GM12878 (cell line): ENCODE measurements at regions not wholly inside any gene's neighbourhood (a gene's known extent, or its start where the extent isn't known, plus 50 kb on each side); places are given as distances from the start of the nearest gene placed in this dataset.

Source experiments
- ATAC-seq: fragments of 200-7000 bp; cut with Tn5 transposase; 3 replicates; pipeline ENCODE4 v1.9.1; 2020; ENCODE audit warnings: mild to moderate bottlenecking, moderate library complexity
- BruUV-seq: library from RNA; stranded (reverse); fragments of 400-500 nt; replicated peaks from 2 replicates; lab custom pipeline; 2021; lab: Mats Ljungman, UMichigan
- CTCF ChIA-PET: fragments of 300-600 bp; sonication (Branson Sonifier 250); formaldehyde crosslinking; extraction: SDS; loops from one replicate; lab custom pipeline; 2021; ENCODE audit warnings: inconsistent platforms; lab: Yijun Ruan, JAX
- POLR2A ChIA-PET: fragments of 350-600 bp; formaldehyde crosslinking; extraction: SDS; loops from one replicate; lab custom pipeline; 2021; ENCODE audit warnings: inconsistent platforms; lab: Charles Lee
- RAD21 ChIA-PET: fragments of 300-600 bp; sonication (Branson Sonifier 250); formaldehyde crosslinking; loops from one replicate; lab custom pipeline; 2023; ENCODE audit warnings: antibody characterized with exemption; ENCODE audit not compliant: unreplicated experiment; lab: Charles Lee
- SMC1A ChIA-PET: fragments of 300-600 bp; sonication (Branson Sonifier 250); formaldehyde crosslinking; loops from one replicate; lab custom pipeline; 2023; ENCODE audit not compliant: unreplicated experiment, uncharacterized antibody; lab: Charles Lee
- DNase-seq: peaks from one replicate; pipeline ENCODE4 v3.0.0-alpha.2; 2011; ENCODE audit warnings: low read depth, low spot score
- FAIRE-seq: peaks from 3 replicates; lab custom pipeline; 2011; peaks lifted over from hg19 to GRCh38; lab: Jason Lieb, UNC
- H2AFZ ChIP-seq: 2 replicates; pipeline ENCODE4 v1.6.0; 2011; ENCODE audit warnings: low read depth, low read length, control low read depth; ENCODE audit not compliant: control insufficient read depth
- H3K27ac ChIP-seq: 2 replicates; pipeline ENCODE4 v1.5.1; 2011; ENCODE audit warnings: control low read depth; ENCODE audit not compliant: control insufficient read depth, insufficient read depth
- H3K27me3 ChIP-seq, 2 experiments: replicated peaks in 1 of 2; 2 replicates each; pipeline versions ENCODE4 v1.6.0 to v1.6.1; 2011; ENCODE audit warnings: low read length in 1 of 2; ENCODE audit not compliant: control insufficient read depth in 2 of 2, insufficient read depth in 2 of 2
- H3K36me3 ChIP-seq, 2 experiments: 2 replicates each; pipeline ENCODE4 v1.5.1; 2011; ENCODE audit warnings: low read length in 1 of 2; ENCODE audit not compliant: control insufficient read depth in 2 of 2, insufficient read depth in 2 of 2
- H3K4me1 ChIP-seq: 2 replicates; pipeline ENCODE4 v1.6.1; 2011; ENCODE audit warnings: mild to moderate bottlenecking, low read length, moderate library complexity, mixed read lengths; ENCODE audit not compliant: control insufficient read depth, insufficient read depth
- H3K4me2 ChIP-seq: 2 replicates; pipeline ENCODE4 v1.6.0; 2011; ENCODE audit warnings: control low read depth; ENCODE audit not compliant: control insufficient read depth, insufficient read depth
- H3K4me3 ChIP-seq: fragments of 200-600 bp; sonication (generic); 2 replicates; pipeline ENCODE4 v1.5.1; 2016
- H3K79me2 ChIP-seq: 2 replicates; pipeline ENCODE4 v1.6.0; 2011; ENCODE audit warnings: low read length; ENCODE audit not compliant: control insufficient read depth, insufficient read depth
- H3K9ac ChIP-seq: 2 replicates; pipeline ENCODE4 v1.8.0; 2011; ENCODE audit warnings: low read length, control low read depth, mixed read lengths; ENCODE audit not compliant: control insufficient read depth, insufficient read depth
- H3K9me3 ChIP-seq: replicated peaks from 3 replicates; pipeline ENCODE4 v1.5.1; 2011; ENCODE audit warnings: mild to moderate bottlenecking, low read length; ENCODE audit not compliant: control insufficient read depth, insufficient read depth
- H4K20me1 ChIP-seq: 2 replicates; pipeline ENCODE4 v1.6.0; 2011; ENCODE audit not compliant: control insufficient read depth, insufficient read depth
- ATF7 ChIP-seq: fragments of 450-650 bp; IDR thresholded peaks from 2 replicates; pipeline ENCODE4 v1.6.1; 2016; ENCODE audit warnings: low read depth, mild to moderate bottlenecking
- CTCF ChIP-seq, 3 experiments: IDR thresholded peaks in 2 of 3; conservative IDR thresholded peaks in 1 of 3; 2 replicates each; pipeline ENCODE4 v1.5.1; 2011; ENCODE audit warnings: low read depth in 3 of 3, low read length in 3 of 3, mild to moderate bottlenecking in 3 of 3, control low read depth in 2 of 3, moderate library complexity in 2 of 3, inconsistent platforms in 1 of 3, mixed read lengths in 1 of 3; ENCODE audit not compliant: control insufficient read depth in 2 of 3, insufficient read depth in 1 of 3; ENCODE audit errors: extremely low read depth in 1 of 3
- EP300 ChIP-seq, 2 experiments: fragments of 150-350 bp in 1 of 2; IDR thresholded peaks; 2 replicates each; pipeline ENCODE4 v1.6.1; 2011 to 2012; ENCODE audit warnings: low read depth in 2 of 2, low read length in 2 of 2, borderline replicate concordance in 1 of 2, improper control_type of control experiment in 1 of 2, inconsistent platforms in 1 of 2; ENCODE audit not compliant: control insufficient read depth in 1 of 2
- IKZF1 ChIP-seq: fragments of 450-650 bp; conservative IDR thresholded peaks from 2 replicates; pipeline ENCODE4 v1.6.1; 2017; ENCODE audit warnings: antibody characterized with exemption, mild to moderate bottlenecking
- IRF4 ChIP-seq: IDR thresholded peaks from 2 replicates; pipeline ENCODE4 v1.6.1; 2011; ENCODE audit warnings: low read depth, low read length
- MTA3 ChIP-seq: IDR thresholded peaks from 2 replicates; pipeline ENCODE4 v1.6.1; 2012; ENCODE audit warnings: low read length, inconsistent platforms, borderline replicate concordance
- NFIC ChIP-seq: IDR thresholded peaks from 2 replicates; pipeline ENCODE4 v1.6.1; 2012; ENCODE audit warnings: low read depth, mild to moderate bottlenecking, inconsistent platforms, low read length, moderate library complexity
- NR2C1 ChIP-seq: fragments of 450-650 bp; IDR thresholded peaks from 2 replicates; pipeline ENCODE4 v1.6.1; 2017; ENCODE audit warnings: antibody characterized with exemption, mild to moderate bottlenecking, moderate library complexity
- PKNOX1 ChIP-seq: fragments of 450-650 bp; IDR thresholded peaks from 2 replicates; pipeline ENCODE4 v1.6.1; 2016; ENCODE audit warnings: mild to moderate bottlenecking
- SIN3A ChIP-seq: IDR thresholded peaks from 2 replicates; pipeline ENCODE4 v1.6.1; 2012; ENCODE audit warnings: low read depth, low read length, improper control_type of control experiment
- YBX1 ChIP-seq: fragments of 450-650 bp; IDR thresholded peaks from 2 replicates; pipeline ENCODE4 v1.6.1; 2016; ENCODE audit warnings: antibody characterized with exemption
- YY1 ChIP-seq: IDR thresholded peaks from 2 replicates; pipeline ENCODE4 v1.6.1; 2011; ENCODE audit warnings: low read depth, mild to moderate bottlenecking, low read length
- ZBED1 ChIP-seq: IDR thresholded peaks from 2 replicates; pipeline ENCODE4 v1.6.1; 2016; ENCODE audit warnings: borderline replicate concordance
- WGBS: methylation state at CpG from one replicate; pipeline ENCODE4 v1.1.6; 2016; ENCODE audit warnings: low lambda C conversion rate; ENCODE audit not compliant: insufficient replicate concordance, insufficient coverage; ENCODE audit errors: missing lambda C conversion rate; 5-methylcytosine and 5-hydroxymethylcytosine counted together
- in situ Hi-C: fragments of 300-500 bp; cut with MboI; formaldehyde crosslinking; loops from 9 replicates; pipeline ENCODE4 v1.14.3; 2018; ENCODE audit warnings: mixed read lengths
- intact Hi-C: fragments of 100-400 bp; cut with micrococcal nuclease; formaldehyde crosslinking; loops from one replicate; pipeline ENCODE4 v1.14.2; 2022; ENCODE audit not compliant: unreplicated experiment
- TF ChIP-seq, protein P1 (sequence below): fragments of 450-650 bp; IDR thresholded peaks from 2 replicates; pipeline ENCODE4 v1.6.1; 2017; ENCODE audit warnings: mild to moderate bottlenecking, low read depth, inconsistent platforms; ENCODE audit not compliant: poor library complexity, severe bottlenecking

GRCh38 chr15:48012191-48012590 lies 108.6 kb upstream of the SLC24A5 start (continued):
- no peak for TF ChIP-seq CTCF (IDR thresholded peaks at IDR 0.05 in 2 of 3, conservative IDR thresholded peaks at IDR 0.05 in 1 of 3; ENCODE audit: control insufficient read depth in 2 of 3, extremely low read depth in 1 of 3, insufficient read depth in 1 of 3, low read depth in 3 of 3, low read length in 3 of 3)
- TF ChIP-seq, protein P1, sequence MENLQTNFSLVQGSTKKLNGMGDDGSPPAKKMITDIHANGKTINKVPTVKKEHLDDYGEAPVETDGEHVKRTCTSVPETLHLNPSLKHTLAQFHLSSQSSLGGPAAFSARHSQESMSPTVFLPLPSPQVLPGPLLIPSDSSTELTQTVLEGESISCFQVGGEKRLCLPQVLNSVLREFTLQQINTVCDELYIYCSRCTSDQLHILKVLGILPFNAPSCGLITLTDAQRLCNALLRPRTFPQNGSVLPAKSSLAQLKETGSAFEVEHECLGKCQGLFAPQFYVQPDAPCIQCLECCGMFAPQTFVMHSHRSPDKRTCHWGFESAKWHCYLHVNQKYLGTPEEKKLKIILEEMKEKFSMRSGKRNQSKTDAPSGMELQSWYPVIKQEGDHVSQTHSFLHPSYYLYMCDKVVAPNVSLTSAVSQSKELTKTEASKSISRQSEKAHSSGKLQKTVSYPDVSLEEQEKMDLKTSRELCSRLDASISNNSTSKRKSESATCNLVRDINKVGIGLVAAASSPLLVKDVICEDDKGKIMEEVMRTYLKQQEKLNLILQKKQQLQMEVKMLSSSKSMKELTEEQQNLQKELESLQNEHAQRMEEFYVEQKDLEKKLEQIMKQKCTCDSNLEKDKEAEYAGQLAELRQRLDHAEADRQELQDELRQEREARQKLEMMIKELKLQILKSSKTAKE, result no peak

DNA sequence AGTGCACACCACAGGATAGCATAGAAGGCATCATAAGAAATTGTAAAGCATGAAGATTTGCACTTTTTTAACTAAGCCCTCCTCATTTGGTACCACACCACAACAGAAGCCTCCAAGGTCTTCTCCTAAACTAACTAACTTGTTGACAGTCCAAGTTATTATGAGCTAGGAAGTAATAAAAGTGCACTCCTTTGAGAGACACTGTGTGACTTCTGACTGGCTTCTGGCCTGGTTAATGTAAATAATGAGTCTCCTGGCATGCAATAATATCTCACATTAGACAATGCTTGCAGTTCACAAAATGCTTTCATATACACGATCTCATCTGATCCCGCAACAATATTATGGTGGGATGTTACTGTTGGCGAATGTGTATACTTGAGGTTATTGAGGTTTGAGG lies 103.9 kb upstream of the SLC24A5 start:
- in situ Hi-C loops (no loop called here), intact Hi-C loops (no loop called here)
- SMC1A ChIA-PET, result no interaction called here
- TF ChIP-seq MTA3, result no peak
- no peak for TF ChIP-seq NFIC
- no peak for TF ChIP-seq YY1
- TF ChIP-seq ZBED1, result no peak
- TF ChIP-seq ATF7, result no peak
- no peak for TF ChIP-seq EP300 (IDR thresholded peaks at IDR 0.05; ENCODE audit: borderline replicate concordance in 1 of 2, control insufficient read depth in 1 of 2, low read depth in 2 of 2, low read length in 2 of 2)
- no peak for TF ChIP-seq PKNOX1
- TF ChIP-seq SIN3A, result no peak
- no peak for TF ChIP-seq YBX1
- no peak for TF ChIP-seq IKZF1
- no peak for TF ChIP-seq IRF4
- TF ChIP-seq NR2C1, result no peak

More for the DNA sequence above, 103.9 kb upstream of the SLC24A5 start:
- H3K36me3 ChIP-seq, result no peaks in the 10 kb centered on the region
- no peaks in the 10 kb centered on the region for H4K20me1 ChIP-seq
- ATAC-seq (no peak), DNase-seq (no peak), FAIRE-seq (no peak)
- ChIA-PET RAD21 (no interaction called here), POLR2A (no interaction called here), CTCF (no interaction called here)
- H3K9me3 ChIP-seq, result peaks cover 2% of the 10 kb centered on the region; the same call in 2 of the 3 replicates
- no peak overlapping the region for H3K27ac ChIP-seq
- no peak overlapping the region for H3K9ac ChIP-seq
- whole genome bisulfite sequencing, result 62% methylated on average over 3 of the region's 3 CpGs
- H2AFZ ChIP-seq, result no peak overlapping the region
- H3K79me2 ChIP-seq, result no peaks in the 10 kb centered on the region
- H3K4me1 ChIP-seq, result peaks cover 5% of the 10 kb centered on the region
- H3K4me3 ChIP-seq, result no peak overlapping the region
- H3K4me2 ChIP-seq, result no peak overlapping the region
- H3K27me3 ChIP-seq, result no peaks in the 10 kb centered on the region
- BruUV-seq, result no TSS peak
